Neural progenitor cell (in vitro differentiated cells): ENCODE measurements at regions not wholly inside any gene's neighbourhood (a gene's known extent, or its start where the extent isn't known, plus 50 kb on each side); places are given as distances from the start of the nearest gene placed in this dataset.
A peak's percentile ranks its signal among the peaks of the same experiment; 100 is the strongest.

Experiments used
- DNase-seq: peaks from one replicate; pipeline ENCODE4 v3.0.0-alpha.2; 2016; ENCODE audit warnings: low spot score
- H2AFZ ChIP-seq: fragments of 200-600 bp; sonication (generic); replicated peaks from 2 replicates; pipeline ENCODE4 v1.6.1; 2016; ENCODE audit warnings: antibody characterized with exemption
- H3F3A ChIP-seq: fragments of 200-600 bp; sonication (generic); 2 replicates; pipeline ENCODE4 v1.6.1; 2016; ENCODE audit warnings: antibody characterized with exemption, low read depth
- H3K27ac ChIP-seq: fragments of 200-600 bp; sonication (generic); 2 replicates; pipeline ENCODE4 v1.5.1; 2016; ENCODE audit warnings: mild to moderate bottlenecking
- H3K27me3 ChIP-seq: fragments of 200-600 bp; sonication (generic); 2 replicates; pipeline ENCODE4 v1.6.1; 2016; ENCODE audit warnings: mild to moderate bottlenecking, moderate library complexity
- H3K36me3 ChIP-seq: fragments of 200-600 bp; sonication (generic); 2 replicates; pipeline ENCODE4 v1.5.1; 2016
- H3K4me1 ChIP-seq: fragments of 200-600 bp; sonication (generic); 2 replicates; pipeline ENCODE4 v1.6.1; 2016; ENCODE audit warnings: mixed run types
- H3K4me2 ChIP-seq: fragments of 200-600 bp; sonication (generic); 2 replicates; pipeline ENCODE4 v1.6.1; 2016
- H3K4me3 ChIP-seq: fragments of 200-600 bp; sonication (generic); 2 replicates; pipeline ENCODE4 v1.5.1; 2016
- H3K79me2 ChIP-seq: fragments of 200-600 bp; sonication (generic); 2 replicates; pipeline ENCODE4 v1.6.1; 2016; ENCODE audit warnings: low read depth
- H3K9ac ChIP-seq: fragments of 200-600 bp; sonication (generic); 2 replicates; pipeline ENCODE4 v1.6.1; 2016
- H3K9me3 ChIP-seq: fragments of 200-600 bp; sonication (generic); 2 replicates; pipeline ENCODE4 v1.5.1; 2016; ENCODE audit warnings: low read depth
- H4K20me1 ChIP-seq: fragments of 200-600 bp; sonication (generic); 2 replicates; pipeline ENCODE4 v1.6.1; 2016; ENCODE audit warnings: low read depth
- H3K27ac Mint-ChIP-seq: 3 replicates; pipeline ENCODE4 v1.8.0; 2021; ENCODE audit warnings: mixed read lengths
- H3K27me3 Mint-ChIP-seq: 2 replicates; pipeline ENCODE4 v1.8.0; 2022; ENCODE audit warnings: low read depth, mild to moderate bottlenecking, inconsistent platforms, moderate library complexity, mixed read lengths; ENCODE audit not compliant: insufficient read depth
- H3K36me3 Mint-ChIP-seq: 3 replicates; pipeline ENCODE4 v1.8.0; 2021; ENCODE audit warnings: mixed read lengths
- H3K4me1 Mint-ChIP-seq: 3 replicates; pipeline ENCODE4 v1.8.0; 2021; ENCODE audit warnings: mixed read lengths
- H3K4me3 Mint-ChIP-seq: 3 replicates; pipeline ENCODE4 v1.8.0; 2021; ENCODE audit warnings: mild to moderate bottlenecking, moderate library complexity, mixed read lengths
- H3K9me3 Mint-ChIP-seq: 3 replicates; pipeline ENCODE4 v1.8.0; 2020; ENCODE audit warnings: mixed read lengths
- EZH2 ChIP-seq: fragments of 200-600 bp; sonication (generic); IDR thresholded peaks from 2 replicates; pipeline ENCODE4 v1.6.1; 2017; ENCODE audit warnings: antibody characterized with exemption, mild to moderate bottlenecking, moderate library complexity
- EZH2phosphoT487 ChIP-seq: fragments of 200-600 bp; sonication (generic); IDR thresholded peaks from 2 replicates; pipeline ENCODE4 v1.6.1; 2017; ENCODE audit warnings: antibody characterized with exemption
- TF ChIP-seq, protein P1 (sequence below): fragments of 200-600 bp; sonication (generic); IDR thresholded peaks from 2 replicates; pipeline ENCODE4 v1.5.1; 2017; ENCODE audit warnings: antibody characterized with exemption, mild to moderate bottlenecking

DNA sequence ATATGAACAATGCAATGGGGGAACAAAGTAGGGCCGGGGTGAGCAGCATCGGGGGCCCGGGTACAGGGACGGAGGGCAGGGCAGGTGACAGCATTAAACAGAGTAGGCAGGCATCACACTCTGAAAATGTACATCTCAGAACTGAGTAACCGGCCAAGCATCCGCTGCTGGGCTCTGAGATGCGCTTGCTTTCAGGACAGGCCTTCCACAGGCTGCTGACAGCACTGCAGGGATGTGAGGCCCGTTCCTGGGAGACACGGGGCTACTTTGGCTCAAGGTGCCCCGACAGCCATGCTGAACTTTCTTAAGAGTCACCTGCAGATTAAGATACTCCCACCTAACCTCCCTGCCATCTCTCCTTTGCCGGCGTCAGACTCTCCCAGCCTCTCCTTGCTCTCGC, 64.3 kb upstream of the FGFR2 start:
- Histone ChIP-seq H3K36me3 (no peaks in the 10 kb centered on the region), H4K20me1 (no peaks in the 10 kb centered on the region), H3K79me2 (no peaks in the 10 kb centered on the region), H3K9ac (no peak overlapping the region), H3K4me2 (no peak overlapping the region), H3F3A (no peaks in the 10 kb centered on the region), H3K27me3 (no peaks in the 10 kb centered on the region), H3K4me3 (no peak overlapping the region), H3K9me3 (no peaks in the 10 kb centered on the region), H2AFZ (peak overlapping the region; percentile 87), H3K27ac (no peak overlapping the region), H3K4me1 (no peaks in the 10 kb centered on the region)
- Mint-ChIP-seq H3K27ac (no peak overlapping the region), H3K4me3 (no peak overlapping the region), H3K27me3 (peaks cover 27% of the 10 kb centered on the region), H3K4me1 (peaks cover 17% of the 10 kb centered on the region), H3K9me3 (peaks cover 10% of the 10 kb centered on the region), H3K36me3 (peaks cover 4% of the 10 kb centered on the region)
- no peak for DNase-seq
- TF ChIP-seq, protein P1, sequence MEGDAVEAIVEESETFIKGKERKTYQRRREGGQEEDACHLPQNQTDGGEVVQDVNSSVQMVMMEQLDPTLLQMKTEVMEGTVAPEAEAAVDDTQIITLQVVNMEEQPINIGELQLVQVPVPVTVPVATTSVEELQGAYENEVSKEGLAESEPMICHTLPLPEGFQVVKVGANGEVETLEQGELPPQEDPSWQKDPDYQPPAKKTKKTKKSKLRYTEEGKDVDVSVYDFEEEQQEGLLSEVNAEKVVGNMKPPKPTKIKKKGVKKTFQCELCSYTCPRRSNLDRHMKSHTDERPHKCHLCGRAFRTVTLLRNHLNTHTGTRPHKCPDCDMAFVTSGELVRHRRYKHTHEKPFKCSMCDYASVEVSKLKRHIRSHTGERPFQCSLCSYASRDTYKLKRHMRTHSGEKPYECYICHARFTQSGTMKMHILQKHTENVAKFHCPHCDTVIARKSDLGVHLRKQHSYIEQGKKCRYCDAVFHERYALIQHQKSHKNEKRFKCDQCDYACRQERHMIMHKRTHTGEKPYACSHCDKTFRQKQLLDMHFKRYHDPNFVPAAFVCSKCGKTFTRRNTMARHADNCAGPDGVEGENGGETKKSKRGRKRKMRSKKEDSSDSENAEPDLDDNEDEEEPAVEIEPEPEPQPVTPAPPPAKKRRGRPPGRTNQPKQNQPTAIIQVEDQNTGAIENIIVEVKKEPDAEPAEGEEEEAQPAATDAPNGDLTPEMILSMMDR, result no peak
- TF ChIP-seq EZH2, result no peak
- no peak for TF ChIP-seq EZH2phosphoT487

DNA sequence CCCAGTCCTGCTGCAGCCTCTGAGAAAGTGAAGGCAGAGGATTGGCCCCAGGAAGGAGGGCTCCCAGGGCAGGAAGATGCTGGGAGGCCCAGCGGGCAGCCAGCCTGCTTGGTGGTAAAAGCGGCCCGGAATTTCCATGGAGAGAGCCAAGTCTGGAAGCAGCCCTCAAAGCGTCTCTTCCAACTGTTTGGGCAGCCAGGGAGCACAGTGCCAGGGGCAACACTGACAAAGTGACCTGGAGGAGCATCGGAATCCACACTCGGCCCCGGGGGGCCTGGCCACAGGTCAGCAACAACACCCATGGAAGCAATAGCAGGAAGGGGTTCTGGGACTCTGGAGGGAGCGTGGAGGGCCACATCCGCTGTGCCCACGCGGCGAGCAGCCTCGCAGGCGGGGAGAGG, 63.2 kb upstream of the FGFR2 start:
- no peak overlapping the region for H3K27ac Mint-ChIP-seq
- H3K27me3 Mint-ChIP-seq, result peaks cover 22% of the 10 kb centered on the region

DNA sequence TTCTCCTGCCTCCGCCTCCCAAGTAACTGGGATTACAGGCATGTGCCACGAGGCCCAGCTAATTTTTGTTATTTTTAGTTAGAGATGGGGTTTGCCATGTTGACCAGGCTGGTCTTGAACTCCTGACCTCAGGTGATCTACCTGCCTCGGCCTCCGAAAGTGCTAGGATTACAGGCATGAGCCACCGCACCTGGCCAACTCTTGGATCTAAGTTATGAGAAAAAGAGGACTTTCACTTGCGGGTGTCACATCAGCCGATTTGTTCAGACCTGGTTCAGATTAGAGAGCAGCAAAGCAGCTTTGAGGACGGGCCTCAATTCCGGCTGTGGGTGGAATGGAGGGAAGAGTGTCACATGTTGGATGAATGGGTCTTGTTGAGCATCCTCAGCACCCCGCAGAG, 61.0 kb upstream of the FGFR2 start:
- Mint-ChIP-seq H3K27me3 (peaks cover 19% of the 10 kb centered on the region), H3K9me3 (peaks cover 4% of the 10 kb centered on the region), H3K27ac (peak overlapping the region; percentile 31), H3K4me3 (no peak overlapping the region), H3K36me3 (no peaks in the 10 kb centered on the region), H3K4me1 (peaks cover 28% of the 10 kb centered on the region)
- no peak for DNase-seq
- Histone ChIP-seq H3K36me3 (no peaks in the 10 kb centered on the region), H3K4me3 (no peak overlapping the region), H3K27ac (no peak overlapping the region), H3K27me3 (no peaks in the 10 kb centered on the region), H3F3A (no peaks in the 10 kb centered on the region), H3K79me2 (no peaks in the 10 kb centered on the region), H3K9me3 (no peaks in the 10 kb centered on the region), H3K4me2 (no peak overlapping the region), H3K9ac (no peak overlapping the region), H4K20me1 (no peaks in the 10 kb centered on the region), H2AFZ (no peak overlapping the region), H3K4me1 (peaks cover 13% of the 10 kb centered on the region)
- TF ChIP-seq, protein P1, result no peak
- no peak for TF ChIP-seq EZH2phosphoT487
- TF ChIP-seq EZH2, result no peak

More for the DNA sequence above, 63.2 kb upstream of the FGFR2 start:
- no peak for DNase-seq
- no peak overlapping the region for H3K4me3 Mint-ChIP-seq
- no peaks in the 10 kb centered on the region for H3F3A ChIP-seq
- no peak overlapping the region for H3K4me3 ChIP-seq
- no peaks in the 10 kb centered on the region for H3K27me3 ChIP-seq
- H3K79me2 ChIP-seq, result no peaks in the 10 kb centered on the region
- no peak overlapping the region for H3K27ac ChIP-seq
- no peaks in the 10 kb centered on the region for H3K4me1 ChIP-seq
- no peaks in the 10 kb centered on the region for H3K36me3 ChIP-seq
- no peak overlapping the region for H2AFZ ChIP-seq
- H3K9ac ChIP-seq, result no peak overlapping the region
- TF ChIP-seq EZH2 (no peak), EZH2phosphoT487 (no peak)
- TF ChIP-seq, protein P1, result no peak
- no peaks in the 10 kb centered on the region for H3K9me3 ChIP-seq
- no peaks in the 10 kb centered on the region for H4K20me1 ChIP-seq
- H3K4me2 ChIP-seq, result no peak overlapping the region
- H3K9me3 Mint-ChIP-seq, result peaks cover 6% of the 10 kb centered on the region
- H3K4me1 Mint-ChIP-seq, result peaks cover 13% of the 10 kb centered on the region
- H3K36me3 Mint-ChIP-seq, result peaks cover 4% of the 10 kb centered on the region
